Brain microvascular endothelial cell (primary cell): ENCODE measurements at regions not wholly inside any gene's neighbourhood (a gene's known extent, or its start where the extent isn't known, plus 50 kb on each side); places are given as distances from the start of the nearest gene placed in this dataset.

ENCODE experiments used
- DNase-seq: peaks from one replicate; pipeline ENCODE4 v3.0.0-alpha.2; 2020
- H3K27ac ChIP-seq: fragments of 250-450 bp; sonication (Bioruptor Pico); 2 replicates; pipeline ENCODE4 v1.5.1; 2020; ENCODE audit warnings: mild to moderate bottlenecking, moderate library complexity
- H3K27me3 ChIP-seq: fragments of 250-450 bp; sonication (Bioruptor Pico); replicated peaks from 2 replicates; pipeline ENCODE4 v1.5.1; 2020; ENCODE audit warnings: mild to moderate bottlenecking
- H3K36me3 ChIP-seq: fragments of 250-450 bp; sonication (Bioruptor Pico); replicated peaks from 2 replicates; pipeline ENCODE4 v1.5.1; 2020; ENCODE audit warnings: mild to moderate bottlenecking
- H3K4me3 ChIP-seq: 2 replicates; pipeline ENCODE4 v1.5.1; 2011; ENCODE audit warnings: low read depth, mild to moderate bottlenecking, control low read depth, low read length, moderate library complexity
- in situ Hi-C: cut with HindIII; loops from 2 replicates; pipeline ENCODE4 v1.10.0; 2017; ENCODE audit warnings: low sequenced_read_pairs, low pct_ligation_motif_present
- TF ChIP-seq, protein P1 (sequence below): IDR thresholded peaks from 2 replicates; pipeline ENCODE4 v1.5.1; 2011; ENCODE audit warnings: low read depth, mild to moderate bottlenecking, moderate library complexity, low read length, control low read depth, inconsistent platforms; ENCODE audit errors: missing control alignments

DNA sequence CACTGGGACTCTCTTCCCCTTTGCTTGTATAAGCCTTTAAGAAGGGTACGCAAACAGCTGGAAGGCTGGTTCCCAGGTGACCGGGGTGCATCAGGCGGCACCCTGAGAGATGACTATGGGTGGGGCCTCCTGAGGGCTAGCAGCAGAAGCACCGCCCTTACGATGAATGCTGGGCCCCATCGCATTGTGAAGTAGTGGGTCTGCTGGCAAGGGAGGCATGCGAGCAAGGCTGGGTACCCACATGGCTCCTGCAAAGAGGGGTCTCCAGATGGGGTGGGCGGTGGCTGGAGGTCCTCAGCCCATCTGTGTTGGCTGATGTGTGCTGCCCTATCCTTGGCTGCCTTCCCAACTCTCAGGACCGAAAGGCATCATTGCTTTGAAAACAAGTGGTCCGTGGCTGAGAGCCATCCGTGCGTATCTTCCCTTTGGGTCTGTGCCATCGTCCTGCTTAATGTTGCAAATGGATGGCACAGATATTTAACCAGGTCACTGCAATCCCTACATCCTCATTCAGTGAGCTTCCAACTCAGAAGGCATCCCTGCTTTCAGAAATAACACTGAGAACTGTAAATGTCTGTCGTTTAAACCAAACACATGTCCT lies 83.5 kb upstream of the GPC1 start:
- in situ Hi-C loops: no loop called here
- no peak overlapping the region for H3K27ac ChIP-seq
- TF ChIP-seq, protein P1, sequence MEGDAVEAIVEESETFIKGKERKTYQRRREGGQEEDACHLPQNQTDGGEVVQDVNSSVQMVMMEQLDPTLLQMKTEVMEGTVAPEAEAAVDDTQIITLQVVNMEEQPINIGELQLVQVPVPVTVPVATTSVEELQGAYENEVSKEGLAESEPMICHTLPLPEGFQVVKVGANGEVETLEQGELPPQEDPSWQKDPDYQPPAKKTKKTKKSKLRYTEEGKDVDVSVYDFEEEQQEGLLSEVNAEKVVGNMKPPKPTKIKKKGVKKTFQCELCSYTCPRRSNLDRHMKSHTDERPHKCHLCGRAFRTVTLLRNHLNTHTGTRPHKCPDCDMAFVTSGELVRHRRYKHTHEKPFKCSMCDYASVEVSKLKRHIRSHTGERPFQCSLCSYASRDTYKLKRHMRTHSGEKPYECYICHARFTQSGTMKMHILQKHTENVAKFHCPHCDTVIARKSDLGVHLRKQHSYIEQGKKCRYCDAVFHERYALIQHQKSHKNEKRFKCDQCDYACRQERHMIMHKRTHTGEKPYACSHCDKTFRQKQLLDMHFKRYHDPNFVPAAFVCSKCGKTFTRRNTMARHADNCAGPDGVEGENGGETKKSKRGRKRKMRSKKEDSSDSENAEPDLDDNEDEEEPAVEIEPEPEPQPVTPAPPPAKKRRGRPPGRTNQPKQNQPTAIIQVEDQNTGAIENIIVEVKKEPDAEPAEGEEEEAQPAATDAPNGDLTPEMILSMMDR: no peak
- no peaks in the 10 kb centered on the region for H3K36me3 ChIP-seq
- no peak overlapping the region for H3K4me3 ChIP-seq
- no peaks in the 10 kb centered on the region for H3K27me3 ChIP-seq
- DNase-seq: no peak

DNA sequence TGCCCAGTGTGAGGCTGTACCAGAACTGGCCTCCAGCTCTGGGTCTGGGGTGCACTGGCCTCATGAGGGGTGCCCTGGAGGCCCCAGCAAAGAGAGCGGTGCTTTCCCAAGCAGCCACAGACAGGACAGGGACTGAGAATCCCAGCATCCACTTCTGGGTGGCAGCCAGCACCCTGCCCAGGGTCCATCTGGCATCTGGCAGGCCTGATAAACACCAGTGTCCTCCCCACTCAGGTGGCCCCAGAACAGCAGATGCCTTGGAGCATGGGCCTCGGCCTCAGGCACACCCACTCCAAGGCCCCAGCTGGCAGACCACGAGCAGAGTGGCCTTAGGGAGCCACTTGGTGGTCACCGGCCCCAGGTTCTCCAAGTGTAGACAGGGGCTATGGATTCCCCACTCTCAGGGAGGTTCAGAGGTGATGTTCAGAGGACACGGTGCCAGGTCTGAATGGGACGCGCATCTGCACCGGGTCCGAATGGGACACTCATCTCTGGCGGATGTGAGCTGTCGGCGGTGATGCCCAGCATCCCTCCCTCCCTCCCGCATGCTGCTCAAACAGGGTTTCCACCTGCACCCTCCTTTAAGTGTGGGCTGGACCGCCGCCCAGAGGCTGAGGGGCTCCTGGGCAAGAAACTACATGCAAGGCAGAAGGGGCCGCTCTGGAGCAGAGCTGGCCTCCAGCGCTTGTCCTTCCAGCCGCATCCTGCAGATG lies 82.2 kb upstream of the GPC1 start:
- no peak overlapping the region for H3K27ac ChIP-seq
- in situ Hi-C loops: no loop called here
- no peak overlapping the region for H3K4me3 ChIP-seq
- no peak for DNase-seq
- TF ChIP-seq, protein P1: no peak
- H3K36me3 ChIP-seq: no peaks in the 10 kb centered on the region
- H3K27me3 ChIP-seq: no peaks in the 10 kb centered on the region

DNA sequence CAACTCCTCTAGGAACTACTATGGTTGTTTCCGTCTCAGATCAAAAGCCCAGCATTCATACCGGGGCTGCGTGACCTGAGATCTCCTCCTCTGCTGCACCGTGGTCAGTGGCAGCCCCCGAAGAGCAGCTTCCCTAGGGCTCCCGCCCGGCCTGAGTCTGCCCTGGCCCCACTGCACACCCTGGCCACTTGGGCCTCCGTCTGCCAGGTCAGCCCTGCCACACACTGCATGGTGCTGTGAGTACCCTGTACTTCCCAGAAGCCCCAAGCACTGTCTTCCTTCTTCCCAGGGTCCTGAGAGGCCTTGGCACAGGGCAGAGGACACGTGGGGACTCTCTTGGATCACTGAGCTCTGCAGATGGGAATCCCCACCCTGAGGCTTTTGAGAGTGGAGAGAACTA lies 81.5 kb upstream of the GPC1 start:
- Histone ChIP-seq H3K4me3 (no peak overlapping the region), H3K27ac (no peak overlapping the region), H3K36me3 (no peaks in the 10 kb centered on the region), H3K27me3 (no peaks in the 10 kb centered on the region)
- in situ Hi-C loops: no loop called here
- no peak for DNase-seq
- TF ChIP-seq, protein P1: no peak

DNA sequence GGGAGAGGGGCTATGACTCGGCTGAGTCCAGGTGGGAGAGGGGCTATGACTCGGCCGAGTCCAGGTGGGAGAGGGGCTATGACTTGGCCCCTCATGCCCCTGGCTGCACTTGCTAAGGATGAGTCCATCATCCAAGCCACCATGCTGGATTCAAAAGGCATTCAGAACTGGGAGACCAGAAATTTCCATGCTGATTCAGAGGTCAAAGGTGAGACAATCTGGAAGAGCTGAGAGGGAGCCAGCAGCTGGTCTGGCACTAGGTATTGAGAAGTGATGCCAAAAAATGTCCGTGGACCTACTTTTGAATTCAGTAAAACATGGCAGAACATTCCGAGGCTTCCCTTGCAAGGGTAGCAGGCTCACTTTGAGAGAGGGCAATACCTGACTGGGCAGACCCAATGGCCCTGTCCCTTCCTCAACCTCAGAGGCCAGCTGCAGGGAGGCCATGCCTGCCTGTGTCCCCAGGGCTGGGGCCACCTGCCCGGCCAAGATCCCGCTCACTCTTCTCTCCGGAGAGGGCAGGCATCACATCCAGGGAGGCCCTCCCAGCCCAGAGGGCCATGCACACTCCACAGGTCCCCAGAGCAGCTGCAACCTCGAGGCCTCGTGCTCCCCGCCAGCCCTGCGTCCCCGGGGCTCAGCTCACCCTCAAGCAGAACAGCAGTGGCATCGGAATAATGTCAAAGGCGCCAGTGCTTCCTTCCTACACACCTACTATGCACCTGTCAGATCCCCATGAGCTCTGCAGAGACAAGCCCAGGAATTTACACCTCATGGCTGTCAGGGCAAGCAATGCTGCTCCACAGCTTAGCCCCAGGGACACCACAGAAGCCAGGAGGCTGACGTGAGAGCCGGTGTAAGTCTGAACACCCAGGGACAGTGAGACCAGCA lies 80.2 kb upstream of the GPC1 start:
- DNase-seq: no peak
- no peaks in the 10 kb centered on the region for H3K27me3 ChIP-seq
- H3K36me3 ChIP-seq: no peaks in the 10 kb centered on the region
- no peak overlapping the region for H3K27ac ChIP-seq
- TF ChIP-seq, protein P1: no peak
- in situ Hi-C loops: no loop called here
- H3K4me3 ChIP-seq: no peak overlapping the region

DNA sequence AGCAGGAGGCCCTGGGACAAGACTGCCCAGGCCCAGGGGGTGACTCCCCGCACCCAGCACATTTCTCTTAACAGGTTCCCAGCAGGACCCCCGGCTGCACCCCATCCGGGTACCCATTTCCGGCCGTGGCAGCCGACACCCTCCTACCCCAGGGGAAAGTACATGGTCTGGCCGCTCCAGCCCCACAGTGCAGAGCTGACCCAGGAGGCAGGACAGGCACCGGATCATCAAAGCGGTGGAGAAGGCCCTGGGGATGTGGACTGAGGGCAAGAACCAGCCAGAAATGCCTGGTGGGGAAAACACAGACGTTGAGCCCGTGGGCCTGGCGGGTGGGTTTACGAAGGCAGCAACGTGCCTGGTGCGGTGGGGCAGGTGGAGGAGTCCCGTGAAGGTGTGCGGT lies 79.5 kb upstream of the GPC1 start:
- Histone ChIP-seq H3K27ac (no peak overlapping the region), H3K27me3 (no peaks in the 10 kb centered on the region), H3K4me3 (no peak overlapping the region), H3K36me3 (no peaks in the 10 kb centered on the region)
- TF ChIP-seq, protein P1: no peak
- DNase-seq: no peak
- in situ Hi-C loops: no loop called here
